ENCODE measurements at regions not wholly inside any gene's neighbourhood (a gene's known extent, or its start where the extent isn't known, plus 50 kb on each side); places are given as distances from the start of the nearest gene placed in this dataset.
"Not testable (repeated sequence)": the region's sequence is repeated elsewhere in the genome, so short reads cannot be mapped to it uniquely, and the experiment has no call there.

DNA sequence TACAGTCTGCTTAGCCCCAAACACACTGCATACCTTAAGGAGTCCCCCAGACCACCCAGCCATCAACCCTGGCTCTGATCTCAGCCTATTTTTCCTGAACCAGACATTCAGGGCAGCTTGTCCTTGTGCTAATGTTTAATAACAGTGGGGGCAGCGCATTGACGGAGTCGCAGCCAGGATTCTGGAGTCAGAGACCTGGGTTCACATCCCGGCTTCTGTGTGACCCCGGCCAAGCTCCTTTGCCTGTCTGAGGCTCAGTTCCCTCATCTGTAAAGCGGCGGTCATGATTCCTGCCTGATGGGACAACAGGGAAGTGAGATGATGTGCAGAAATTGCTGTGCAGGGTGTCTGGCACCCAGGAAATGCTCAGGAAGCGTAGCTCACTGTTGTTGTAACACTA, 63.1 kb downstream of the MATN1 start:
- DNase-seq = no peak

- no peak for DNase-seq
These were observed 63.7 kb downstream of the MATN1 start for GRCh38 chr1:30659702-30660101.

- DNase-seq = not testable (repeated sequence)
These were observed 65.0 kb downstream of the MATN1 start for GRCh38 chr1:30658375-30658774.

- no peak for DNase-seq
These were observed 65.4 kb downstream of the MATN1 start for GRCh38 chr1:30658014-30658336.

GRCh38 chr1:30657131-30658013, 66.0 kb downstream of the MATN1 start:
- DNase-seq = no peak

DNA sequence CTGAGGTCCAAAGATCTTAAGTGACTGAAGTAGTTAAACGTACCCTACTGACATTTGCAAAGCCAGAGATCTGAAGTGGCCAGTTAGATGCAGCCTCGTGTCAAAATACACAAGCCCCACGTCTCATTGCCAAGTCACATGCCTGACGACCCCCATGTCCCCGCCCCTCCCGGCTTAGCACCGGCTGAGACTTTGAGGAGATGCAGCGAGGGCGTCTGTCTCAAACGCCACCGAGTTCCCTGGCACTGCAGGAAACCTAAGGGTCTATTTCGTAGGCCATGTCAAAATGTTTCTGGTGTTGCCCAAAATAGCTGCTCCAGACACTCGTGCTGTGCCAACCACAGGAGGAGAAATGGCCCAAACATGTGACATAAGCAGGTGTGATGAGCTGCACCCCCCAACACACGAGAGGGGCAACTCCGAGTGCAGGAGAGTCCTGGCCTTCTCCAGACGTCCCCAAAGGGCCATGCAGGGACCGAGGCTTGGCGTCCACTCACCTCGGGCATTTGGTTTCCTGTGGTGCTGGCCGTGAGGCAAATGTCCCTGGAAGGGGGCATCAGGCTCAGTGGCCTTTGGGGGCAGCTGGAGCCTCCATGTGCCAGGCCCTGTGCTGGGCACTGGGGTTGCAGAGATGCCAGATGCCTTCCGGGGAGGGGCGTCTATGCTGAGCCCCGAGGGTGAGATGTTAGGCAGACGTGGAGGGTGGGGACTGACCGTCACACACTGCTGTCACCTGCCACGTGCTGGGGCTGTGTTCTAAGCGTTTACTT, 67.0 kb downstream of the MATN1 start:
- no peak for DNase-seq

GRCh38 chr1:30655672-30656071, 67.7 kb downstream of the MATN1 start:
- no peak for DNase-seq

GRCh38 chr1:30654188-30654587, 69.2 kb downstream of the MATN1 start:
- no peak for DNase-seq

GRCh38 chr1:30652152-30652841, 71.1 kb downstream of the MATN1 start:
- no peak for DNase-seq

- DNase-seq = not testable (repeated sequence)
These were observed 72.0 kb downstream of the MATN1 start for GRCh38 chr1:30651395-30651794.

- no peak for DNase-seq
These were observed 72.4 kb downstream of the MATN1 start for GRCh38 chr1:30650968-30651320.

DNA sequence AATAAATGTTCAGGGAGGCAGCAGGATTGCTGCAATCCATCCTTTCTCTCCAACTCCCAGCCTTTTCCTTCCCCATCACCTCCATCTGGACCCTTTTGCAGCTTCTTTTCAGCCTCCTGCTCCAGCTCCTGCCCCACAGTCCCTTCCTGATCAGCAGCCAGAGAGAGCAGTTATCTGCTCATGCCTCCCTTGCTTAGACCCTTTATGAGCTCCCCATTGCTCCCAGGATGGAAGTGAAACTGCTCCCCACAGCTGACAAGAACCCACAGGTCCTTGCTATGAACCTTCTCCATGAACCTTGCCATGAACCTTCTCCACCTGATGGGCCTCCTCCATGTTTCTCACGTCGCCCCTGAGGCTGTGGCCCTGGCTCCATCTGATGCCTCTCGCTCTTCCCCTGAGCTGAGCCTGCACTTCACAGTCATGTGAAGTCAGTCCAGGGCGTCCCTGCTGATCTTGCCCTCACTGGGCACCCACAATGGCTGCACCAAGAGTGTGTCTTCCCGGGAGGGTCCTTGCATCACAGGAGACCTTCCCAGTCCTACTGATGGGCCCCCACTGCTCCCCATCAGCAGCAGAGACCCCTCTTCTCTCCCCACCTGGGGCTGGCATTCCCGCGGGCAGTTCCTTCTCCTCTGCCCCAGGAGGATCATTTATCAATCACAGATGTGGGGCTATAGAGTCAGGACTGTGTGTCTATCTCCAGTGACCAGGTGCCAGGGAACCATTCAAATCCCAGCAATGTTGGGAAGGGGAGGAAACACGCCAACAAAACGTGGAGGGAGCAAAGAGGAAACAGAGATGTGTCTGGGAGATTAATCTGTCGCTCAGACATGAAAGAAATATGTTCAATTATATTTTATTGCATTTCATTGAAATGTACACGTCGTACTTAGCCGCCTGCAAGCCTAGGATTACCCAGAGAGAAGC, 73.1 kb downstream of the MATN1 start:
- DNase-seq = no peak

GRCh38 chr1:30649321-30649991, 73.9 kb downstream of the MATN1 start:
- DNase-seq = no peak

DNA sequence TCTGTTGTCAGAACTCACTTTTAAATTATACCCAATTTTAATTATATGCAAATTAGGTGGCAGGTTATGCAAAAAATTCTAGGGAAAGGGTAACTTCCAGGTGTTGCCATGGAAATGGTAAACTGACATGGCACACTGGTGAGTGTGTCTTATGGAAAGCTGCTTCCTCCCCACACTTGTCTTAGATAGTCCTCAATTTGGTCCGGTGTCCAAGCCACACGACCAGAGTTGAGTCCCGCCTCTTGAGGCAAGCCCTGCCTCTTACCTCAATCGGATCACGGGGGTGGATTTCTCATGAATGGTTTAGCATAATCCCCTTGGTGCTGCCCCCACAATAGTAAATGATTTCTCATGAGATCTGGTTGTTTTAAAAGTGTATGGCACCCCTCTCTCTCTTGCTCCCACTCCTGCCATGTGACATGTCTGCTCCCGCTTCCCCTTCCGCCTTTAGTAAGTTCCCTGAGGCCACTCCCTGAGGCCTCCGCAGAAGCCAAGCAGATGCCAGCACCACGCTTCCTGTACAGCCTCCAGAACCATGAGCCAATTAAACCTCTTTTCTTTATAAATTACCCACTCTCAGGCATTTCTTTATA, 74.9 kb downstream of the MATN1 start:
- DNase-seq = no peak

- no peak for DNase-seq
These were observed 77.6 kb downstream of the MATN1 start for GRCh38 chr1:30645807-30646206.

DNA sequence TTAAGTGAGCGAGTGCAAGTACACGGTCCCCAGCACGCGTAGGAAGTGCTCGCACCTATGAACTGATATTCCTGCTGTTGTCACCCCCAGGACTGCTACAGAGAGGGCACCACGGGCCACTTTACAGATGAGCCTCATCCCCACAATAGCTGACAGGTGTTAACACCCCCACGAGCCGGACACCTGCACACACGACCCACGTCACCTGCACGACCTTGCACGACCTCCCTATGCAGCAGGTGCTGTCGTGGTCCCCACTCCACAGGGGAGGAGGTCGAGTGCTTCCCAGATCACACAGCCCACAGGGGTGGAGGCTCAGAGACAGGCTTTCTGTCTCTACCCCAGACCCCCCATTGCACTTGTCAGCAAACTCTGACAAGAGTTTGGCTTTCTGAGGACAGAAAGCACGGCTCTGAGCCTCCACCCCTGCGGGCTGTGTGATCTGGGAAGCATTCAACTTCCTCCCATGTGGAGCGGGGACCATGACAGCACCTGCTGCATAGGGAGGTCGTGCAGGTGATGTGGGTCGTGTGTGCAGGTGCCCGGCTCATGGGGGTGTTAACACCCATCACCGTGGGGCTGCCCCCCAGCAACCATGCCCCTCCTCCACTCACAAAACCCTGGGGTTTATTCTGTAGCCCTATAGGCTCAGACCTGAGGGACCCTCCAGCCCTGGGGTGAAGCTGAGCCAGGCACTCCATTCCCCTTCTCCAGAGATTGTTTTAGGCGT, 80.8 kb downstream of the MATN1 start:
- DNase-seq = no peak

DNA sequence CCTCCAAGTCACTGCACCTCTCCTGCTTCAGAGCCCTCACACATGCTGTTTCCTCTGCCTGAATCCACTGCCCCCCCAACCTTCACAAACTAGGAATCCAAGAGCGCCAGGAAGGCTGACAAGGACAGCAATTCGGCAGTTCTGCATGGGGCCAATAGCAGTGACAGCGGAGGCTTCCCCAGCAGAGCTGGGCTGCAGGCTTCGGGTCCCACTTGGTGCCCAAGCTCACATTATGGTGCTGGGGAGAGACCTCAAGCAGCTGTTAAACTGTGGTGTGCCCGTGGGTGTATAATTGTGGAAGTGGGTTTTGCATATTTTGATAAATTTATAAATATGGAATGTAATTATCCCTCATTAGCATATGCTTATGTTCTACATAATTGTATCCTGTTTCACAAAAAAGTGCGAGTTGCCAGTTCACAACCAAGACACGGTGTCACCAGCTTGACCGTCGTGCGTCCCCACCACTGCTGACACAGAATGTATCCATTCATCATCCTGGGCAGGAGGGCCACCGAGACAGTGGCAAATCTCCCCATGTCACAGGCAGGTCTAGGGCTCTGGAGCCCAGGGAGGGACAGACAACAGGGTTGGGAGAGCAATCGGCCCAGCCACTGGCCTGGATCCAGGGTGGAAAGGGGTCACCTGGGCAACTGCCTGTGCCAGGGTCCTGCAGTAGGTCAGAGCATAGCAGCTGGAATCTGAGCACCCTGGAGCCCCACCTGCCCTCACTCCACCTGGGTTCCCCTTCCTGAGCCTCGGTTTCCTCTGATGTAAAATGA, 81.6 kb downstream of the MATN1 start:
- no peak for DNase-seq

GRCh38 chr1:30639881-30640452, 83.4 kb downstream of the MATN1 start:
- DNase-seq = no peak

DNA sequence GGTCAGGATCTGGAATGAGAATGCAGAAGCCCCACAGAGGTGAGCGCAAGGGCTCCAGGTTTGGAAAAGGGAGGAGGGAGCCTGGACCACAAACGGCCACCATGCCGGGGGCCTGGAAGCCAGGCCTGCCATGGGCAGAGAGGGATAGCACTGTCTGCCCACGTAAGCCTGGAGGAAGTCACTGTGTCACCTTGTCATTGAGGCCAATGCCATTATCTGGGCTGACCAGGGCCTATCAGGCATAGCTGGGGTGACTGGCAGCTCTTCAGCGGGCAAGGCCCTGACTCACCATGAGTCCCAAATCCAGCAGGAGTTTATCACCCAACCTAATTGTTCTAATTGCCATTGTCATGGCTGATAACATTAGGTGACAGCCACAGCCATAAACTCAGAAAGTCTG, 84.6 kb downstream of the MATN1 start:
- DNase-seq = no peak

Data from right lung (tissue), 2 donors.